SK-N-SH treated with all-trans-retinoic acid at 6 μM for 48 hours (cell line): ENCODE measurements at regions not wholly inside any gene's neighbourhood (a gene's known extent, or its start where the extent isn't known, plus 50 kb on each side); places are given as distances from the start of the nearest gene placed in this dataset.

Experiments used
- ATAC-seq: fragments of 200-7000 bp; cut with Tn5 transposase; 3 replicates; pipeline ENCODE4 v1.9.1; 2020; ENCODE audit warnings: mild to moderate bottlenecking, moderate library complexity
- ARNTL ChIP-seq: fragments of 450-650 bp; formaldehyde crosslinking; IDR thresholded peaks from 2 replicates; pipeline ENCODE4 v1.5.0; 2020; ENCODE audit warnings: low read depth, mild to moderate bottlenecking, moderate library complexity, borderline replicate concordance
- BACH2 ChIP-seq: fragments of 250-450 bp; sonication (Bioruptor Pico); IDR thresholded peaks from 2 replicates; pipeline ENCODE4 v1.9.0; 2021; ENCODE audit warnings: mild to moderate bottlenecking, borderline replicate concordance
- CREB5 ChIP-seq: fragments of 250-450 bp; sonication (Bioruptor Pico); IDR thresholded peaks from 2 replicates; pipeline ENCODE4 v1.5.1; 2020; ENCODE audit warnings: low read depth, mild to moderate bottlenecking, moderate library complexity
- CSDC2 ChIP-seq: fragments of 250-450 bp; sonication (Bioruptor Pico); IDR thresholded peaks from 2 replicates; pipeline ENCODE4 v1.5.0; 2020; ENCODE audit warnings: mild to moderate bottlenecking, moderate library complexity
- CSRNP3 ChIP-seq: fragments of 250-450 bp; sonication (Bioruptor Pico); IDR thresholded peaks from 2 replicates; pipeline ENCODE4 v1.5.1; 2021; ENCODE audit warnings: mild to moderate bottlenecking, moderate library complexity
- ESRRG ChIP-seq: fragments of 250-450 bp; sonication (Bioruptor Pico); IDR thresholded peaks from 2 replicates; pipeline ENCODE4 v1.6.1; 2021; ENCODE audit warnings: mild to moderate bottlenecking
- GLIS3 ChIP-seq: fragments of 250-450 bp; sonication (Bioruptor Pico); IDR thresholded peaks from 2 replicates; pipeline ENCODE4 v1.5.0; 2020; ENCODE audit warnings: mild to moderate bottlenecking, moderate library complexity
- OSR1 ChIP-seq: fragments of 250-450 bp; sonication (Bioruptor Pico); IDR thresholded peaks from 2 replicates; pipeline ENCODE4 v1.8.0; 2022; ENCODE audit warnings: moderate library complexity, mild to moderate bottlenecking, inconsistent platforms
- PATZ1 ChIP-seq: fragments of 250-450 bp; sonication (Bioruptor Pico); IDR thresholded peaks from 2 replicates; pipeline ENCODE4 v1.8.0; 2020; ENCODE audit warnings: mild to moderate bottlenecking, moderate library complexity, borderline replicate concordance
- PPARA ChIP-seq: fragments of 250-450 bp; sonication (Bioruptor Pico); IDR thresholded peaks from 2 replicates; pipeline ENCODE4 v1.5.0; 2020; ENCODE audit warnings: mild to moderate bottlenecking, borderline replicate concordance
- RARB ChIP-seq: fragments of 250-450 bp; sonication (Bioruptor Pico); IDR thresholded peaks from 2 replicates; pipeline ENCODE4 v1.8.0; 2021; ENCODE audit warnings: mild to moderate bottlenecking, moderate library complexity
- SNAI2 ChIP-seq: fragments of 250-450 bp; sonication (Bioruptor Pico); IDR thresholded peaks from 2 replicates; pipeline ENCODE4 v1.5.0; 2020; ENCODE audit warnings: mild to moderate bottlenecking, moderate library complexity
- TCF4 ChIP-seq: fragments of 250-450 bp; sonication (Bioruptor Pico); IDR thresholded peaks from 2 replicates; pipeline ENCODE4 v1.8.0; 2021; ENCODE audit warnings: mild to moderate bottlenecking, moderate library complexity, borderline replicate concordance
- TOX ChIP-seq: fragments of 250-450 bp; sonication (Bioruptor Pico); IDR thresholded peaks from 2 replicates; pipeline ENCODE4 v1.8.0; 2021; ENCODE audit warnings: mild to moderate bottlenecking, moderate library complexity, borderline replicate concordance
- TSHZ2 ChIP-seq: fragments of 250-450 bp; sonication (Bioruptor Pico); IDR thresholded peaks from 2 replicates; pipeline ENCODE4 v1.5.0; 2020; ENCODE audit warnings: mild to moderate bottlenecking, moderate library complexity
- ZC3H10 ChIP-seq: fragments of 250-450 bp; sonication (Bioruptor Pico); IDR thresholded peaks from 2 replicates; pipeline ENCODE4 v1.5.1; 2021; ENCODE audit warnings: mild to moderate bottlenecking, moderate library complexity
- ZFP3 ChIP-seq: fragments of 250-450 bp; sonication (Bioruptor Pico); IDR thresholded peaks from 2 replicates; pipeline ENCODE4 v1.5.0; 2020; ENCODE audit warnings: mild to moderate bottlenecking, moderate library complexity
- ZFP30 ChIP-seq: fragments of 450-650 bp; formaldehyde crosslinking; IDR thresholded peaks from 2 replicates; pipeline ENCODE4 v1.5.0; 2022; ENCODE audit warnings: mild to moderate bottlenecking, moderate library complexity
- ZNF565 ChIP-seq: fragments of 450-650 bp; formaldehyde crosslinking; conservative IDR thresholded peaks from 2 replicates; pipeline ENCODE4 v1.5.0; 2020; ENCODE audit warnings: low read depth, mild to moderate bottlenecking, moderate library complexity
- ZNF70 ChIP-seq: fragments of 450-650 bp; formaldehyde crosslinking; IDR thresholded peaks from 2 replicates; pipeline ENCODE4 v1.5.0; 2020; ENCODE audit warnings: mild to moderate bottlenecking, moderate library complexity
- TF ChIP-seq, protein P1 (sequence below): fragments of 250-450 bp; sonication (Bioruptor Pico); IDR thresholded peaks from 2 replicates; pipeline ENCODE4 v1.8.0; 2021; ENCODE audit warnings: low read depth, mild to moderate bottlenecking, moderate library complexity, borderline replicate concordance

DNA sequence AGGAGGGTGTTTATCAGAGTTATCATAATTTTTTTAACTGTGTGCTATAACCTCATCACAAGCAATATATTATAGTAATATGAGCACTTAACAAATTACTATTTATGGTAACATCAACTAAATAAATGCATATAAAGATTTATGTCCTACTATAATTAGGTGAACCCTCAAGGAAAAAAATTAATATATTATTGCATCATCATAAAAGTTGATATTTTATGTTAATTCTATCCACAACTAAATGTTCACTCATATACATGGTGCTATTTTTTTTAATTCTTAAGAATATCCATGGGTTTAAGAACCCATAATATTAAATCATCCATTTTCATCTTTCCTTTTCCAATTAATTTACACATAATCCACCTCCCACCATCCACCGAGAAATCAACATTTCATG is 506.0 kb upstream of the USP15 start:
- ATAC-seq: no peak
- no peak for TF ChIP-seq CREB5 (CRISPR knock-in tag)
- no peak for TF ChIP-seq CSRNP3 (CRISPR knock-in tag)
- no peak for TF ChIP-seq CSDC2 (CRISPR knock-in tag)
- TF ChIP-seq ZNF565 (CRISPR knock-in tag): no peak
- TF ChIP-seq TOX: no peak
- no peak for TF ChIP-seq TCF4 (CRISPR knock-in tag)
- no peak for TF ChIP-seq ESRRG (CRISPR knock-in tag)
- TF ChIP-seq ZFP3 (CRISPR knock-in tag): no peak
- TF ChIP-seq OSR1 (CRISPR knock-in tag): no peak
- TF ChIP-seq TSHZ2 (CRISPR knock-in tag): no peak

DNA sequence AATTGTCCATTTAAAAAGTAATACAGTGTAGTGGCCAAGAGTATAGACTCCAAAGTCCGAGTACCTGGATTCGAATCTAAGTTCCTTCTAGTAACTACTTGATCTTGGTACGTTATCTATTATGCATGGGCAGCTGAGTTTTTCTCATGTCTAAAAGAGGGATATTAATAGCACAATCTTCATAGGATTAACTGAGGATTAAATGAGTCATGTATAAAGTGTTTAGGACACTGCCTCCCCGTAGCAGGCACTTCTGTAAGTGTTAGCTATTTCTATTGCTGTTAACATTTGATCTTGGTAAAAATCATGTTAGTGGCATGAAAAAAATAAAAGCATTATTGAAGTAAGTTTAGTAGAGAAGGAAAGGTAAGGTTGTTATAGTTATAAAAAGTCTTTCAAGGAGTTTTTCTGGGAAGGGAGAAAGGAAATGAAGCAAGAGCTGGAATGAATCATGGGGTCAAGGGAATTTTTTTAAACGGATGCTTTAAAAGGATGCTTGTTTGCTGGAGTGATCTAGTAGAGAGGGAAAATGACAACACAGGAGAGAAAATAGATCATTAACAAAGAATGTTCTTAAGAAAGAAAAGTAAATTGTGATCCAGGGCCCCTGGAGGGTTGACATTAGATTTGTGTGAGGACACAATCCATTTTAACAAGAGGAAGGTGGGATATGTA is 502.2 kb upstream of the USP15 start:
- ATAC-seq: no peak
- TF ChIP-seq ZNF70: no peak
- TF ChIP-seq ESRRG (CRISPR knock-in tag): no peak
- no peak for TF ChIP-seq ZC3H10 (CRISPR knock-in tag)
- TF ChIP-seq PATZ1 (CRISPR knock-in tag): no peak
- TF ChIP-seq GLIS3: no peak
- no peak for TF ChIP-seq TSHZ2 (CRISPR knock-in tag)
- no peak for TF ChIP-seq SNAI2
- no peak for TF ChIP-seq TOX

- no peak for ATAC-seq
- TF ChIP-seq ZFP30 (CRISPR knock-in tag) (no peak), BACH2 (CRISPR knock-in tag) (no peak)
These were observed 501.5 kb upstream of the USP15 start for GRCh38 chr12:61758661-61759060.

- ATAC-seq: no peak
- TF ChIP-seq PPARA: no peak
- TF ChIP-seq, protein P1, sequence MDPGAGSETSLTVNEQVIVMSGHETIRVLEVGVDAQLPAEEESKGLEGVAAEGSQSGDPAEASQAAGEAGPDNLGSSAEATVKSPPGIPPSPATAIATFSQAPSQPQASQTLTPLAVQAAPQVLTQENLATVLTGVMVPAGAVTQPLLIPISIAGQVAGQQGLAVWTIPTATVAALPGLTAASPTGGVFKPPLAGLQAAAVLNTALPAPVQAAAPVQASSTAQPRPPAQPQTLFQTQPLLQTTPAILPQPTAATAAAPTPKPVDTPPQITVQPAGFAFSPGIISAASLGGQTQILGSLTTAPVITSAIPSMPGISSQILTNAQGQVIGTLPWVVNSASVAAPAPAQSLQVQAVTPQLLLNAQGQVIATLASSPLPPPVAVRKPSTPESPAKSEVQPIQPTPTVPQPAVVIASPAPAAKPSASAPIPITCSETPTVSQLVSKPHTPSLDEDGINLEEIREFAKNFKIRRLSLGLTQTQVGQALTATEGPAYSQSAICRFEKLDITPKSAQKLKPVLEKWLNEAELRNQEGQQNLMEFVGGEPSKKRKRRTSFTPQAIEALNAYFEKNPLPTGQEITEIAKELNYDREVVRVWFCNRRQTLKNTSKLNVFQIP: no peak
- TF ChIP-seq CSRNP3 (CRISPR knock-in tag): no peak
- TF ChIP-seq RARB: no peak
- TF ChIP-seq TCF4 (CRISPR knock-in tag): no peak
- TF ChIP-seq GLIS3: no peak
- TF ChIP-seq ZC3H10 (CRISPR knock-in tag): no peak
- no peak for TF ChIP-seq ZFP30 (CRISPR knock-in tag)
- TF ChIP-seq ZFP3 (CRISPR knock-in tag): no peak
- no peak for TF ChIP-seq OSR1 (CRISPR knock-in tag)
- no peak for TF ChIP-seq ZNF565 (CRISPR knock-in tag)
- TF ChIP-seq ARNTL: no peak
- no peak for TF ChIP-seq BACH2 (CRISPR knock-in tag)
- TF ChIP-seq, all 23 proteins: peak for 0
These were observed 494.3 kb upstream of the USP15 start for GRCh38 chr12:61765926-61766325.
